ENCODE measurements at regions not wholly inside any gene's neighbourhood (a gene's known extent, or its start where the extent isn't known, plus 50 kb on each side); places are given as distances from the start of the nearest gene placed in this dataset.
"Not testable (repeated sequence)": the region's sequence is repeated elsewhere in the genome, so short reads cannot be mapped to it uniquely, and the experiment has no call there.

DNA sequence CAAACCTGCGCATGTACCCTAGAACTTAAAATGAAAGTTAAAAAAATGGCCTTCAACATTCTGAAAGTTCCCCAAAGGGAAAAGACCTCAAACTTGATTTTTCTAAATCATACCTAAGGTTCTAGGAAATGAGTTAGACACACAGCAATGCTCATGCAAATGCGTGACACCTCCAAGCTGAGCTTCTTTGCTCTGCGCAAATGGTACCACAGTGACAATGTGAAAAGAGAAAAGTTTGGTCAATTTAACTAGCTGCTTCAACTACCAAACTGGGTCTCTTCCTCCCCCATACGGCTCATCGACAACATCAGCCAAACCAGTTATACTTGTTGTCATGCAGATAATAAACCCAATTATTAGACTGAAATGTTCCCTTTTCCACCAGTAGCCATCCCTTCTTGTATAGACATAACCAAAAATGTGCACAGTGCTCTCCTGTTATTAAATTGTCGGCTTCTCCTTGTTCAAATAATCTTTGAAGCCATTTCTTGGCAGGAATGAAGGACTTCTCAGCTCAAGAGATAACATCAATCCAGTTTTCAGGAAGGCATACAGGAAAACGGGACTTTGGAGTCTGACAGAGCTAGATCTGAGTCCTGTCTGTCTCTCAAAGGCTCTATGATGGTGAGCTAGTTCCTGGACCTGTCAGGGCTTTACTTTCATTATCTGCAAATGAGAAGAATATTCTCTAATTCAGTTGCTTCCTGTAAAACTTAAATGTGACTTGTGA lies 185.6 kb upstream of the NR3C1 start:
- POLR2A ChIA-PET = no interaction called here
- H3K9me3 ChIP-seq (ENCODE audit: control extremely low read depth in 1 of 5, control insufficient read depth in 4 of 5, insufficient read depth in 2 of 5, low read depth in 1 of 5, low read length in 4 of 5) = no peaks in the 10 kb centered on the region
- CTCF ChIA-PET = interaction anchor here (1.5 kb wide), 1 partner anchor 17 kb away, joined by 3 read pairs; no protein-coding TSS in a partner anchor
- H3K27ac ChIP-seq (ENCODE audit: insufficient read depth in 1 of 2, low read depth in 1 of 2, low read length in 2 of 2, poor library complexity in 1 of 2, severe bottlenecking in 2 of 2) = no peak overlapping the region
- no peak overlapping the region for H3K4me3 ChIP-seq (ENCODE audit: control insufficient read depth in 1 of 7, extremely low read depth in 1 of 7, insufficient read depth in 4 of 7, low read depth in 2 of 7, low read length in 6 of 7)
- no peaks in the 10 kb centered on the region for H3K36me3 ChIP-seq (ENCODE audit: control insufficient read depth in 4 of 4, insufficient read depth in 4 of 4, low read length in 3 of 4)
- peaks cover 0 to 9% (median 1%) of the 10 kb centered on the region in 4 experiments for H3K4me1 ChIP-seq (ENCODE audit: control extremely low read depth in 1 of 4, control insufficient read depth in 4 of 4, insufficient read depth in 4 of 4, low read length in 3 of 4)
- no peak for DNase-seq
- WGBS (ENCODE audit: insufficient coverage) = 83% methylated on average over 5 of the region's 7 CpGs
- H3K27me3 ChIP-seq (replicated peaks in 2 of 5; ENCODE audit: control insufficient read depth in 4 of 5, insufficient read depth in 5 of 5, low read length in 4 of 5) = no peaks in the 10 kb centered on the region

- H3K27ac ChIP-seq (ENCODE audit: insufficient read depth in 1 of 2, low read depth in 1 of 2, low read length in 2 of 2, poor library complexity in 1 of 2, severe bottlenecking in 2 of 2); H3K27me3 ChIP-seq (replicated peaks in 2 of 5; ENCODE audit: control insufficient read depth in 4 of 5, insufficient read depth in 5 of 5, low read length in 4 of 5); POLR2A ChIA-PET; H3K36me3 ChIP-seq (ENCODE audit: control insufficient read depth in 4 of 4, insufficient read depth in 4 of 4, low read length in 3 of 4); H3K4me3 ChIP-seq (ENCODE audit: control insufficient read depth in 1 of 7, extremely low read depth in 1 of 7, insufficient read depth in 4 of 7, low read depth in 2 of 7, low read length in 6 of 7); H3K9me3 ChIP-seq (ENCODE audit: control extremely low read depth in 1 of 5, control insufficient read depth in 4 of 5, insufficient read depth in 2 of 5, low read depth in 1 of 5, low read length in 4 of 5): not testable (repeated sequence)
- WGBS (ENCODE audit: insufficient coverage) = no CpG with 5 or more reads among the region's 3 CpGs
- CTCF ChIA-PET = interaction anchor here (1.5 kb wide), 1 partner anchor 17 kb away, joined by 3 read pairs; no protein-coding TSS in a partner anchor
- peak in 2 of 3 donors; percentile 24 to 45 for DNase-seq
- peaks cover 0 to 12% (median 4%) of the 10 kb centered on the region in 4 experiments for H3K4me1 ChIP-seq (ENCODE audit: control extremely low read depth in 1 of 4, control insufficient read depth in 4 of 4, insufficient read depth in 4 of 4, low read length in 3 of 4)
These were observed 184.6 kb upstream of the NR3C1 start for GRCh38 chr5:143588121-143588520.

GRCh38 chr5:143586781-143587362 lies 183.4 kb upstream of the NR3C1 start:
- no peak overlapping the region for H3K27ac ChIP-seq (ENCODE audit: insufficient read depth in 1 of 2, low read depth in 1 of 2, low read length in 2 of 2, poor library complexity in 1 of 2, severe bottlenecking in 2 of 2)
- ChIA-PET CTCF (no interaction called here), POLR2A (no interaction called here)
- no peaks in the 10 kb centered on the region for H3K36me3 ChIP-seq (ENCODE audit: control insufficient read depth in 4 of 4, insufficient read depth in 4 of 4, low read length in 3 of 4)
- peaks cover 0 to 6% (median 2%) of the 10 kb centered on the region in 4 experiments for H3K4me1 ChIP-seq (ENCODE audit: control extremely low read depth in 1 of 4, control insufficient read depth in 4 of 4, insufficient read depth in 4 of 4, low read length in 3 of 4)
- DNase-seq = no peak
- H3K9me3 ChIP-seq (ENCODE audit: control extremely low read depth in 1 of 5, control insufficient read depth in 4 of 5, insufficient read depth in 2 of 5, low read depth in 1 of 5, low read length in 4 of 5) = no peaks in the 10 kb centered on the region
- H3K4me3 ChIP-seq (ENCODE audit: control insufficient read depth in 1 of 7, extremely low read depth in 1 of 7, insufficient read depth in 4 of 7, low read depth in 2 of 7, low read length in 6 of 7) = no peak overlapping the region
- no peaks in the 10 kb centered on the region for H3K27me3 ChIP-seq (replicated peaks in 2 of 5; ENCODE audit: control insufficient read depth in 4 of 5, insufficient read depth in 5 of 5, low read length in 4 of 5)
- WGBS (ENCODE audit: insufficient coverage) = no CpG with 5 or more reads among the region's 1 CpG

- H3K4me3 ChIP-seq (ENCODE audit: control insufficient read depth in 1 of 7, extremely low read depth in 1 of 7, insufficient read depth in 4 of 7, low read depth in 2 of 7, low read length in 6 of 7) = no peak overlapping the region
- no peaks in the 10 kb centered on the region for H3K27me3 ChIP-seq (replicated peaks in 2 of 5; ENCODE audit: control insufficient read depth in 4 of 5, insufficient read depth in 5 of 5, low read length in 4 of 5)
- POLR2A ChIA-PET = no interaction called here
- H3K4me1 ChIP-seq (ENCODE audit: control extremely low read depth in 1 of 4, control insufficient read depth in 4 of 4, insufficient read depth in 4 of 4, low read length in 3 of 4) = peaks cover 0 to 6% (median 2%) of the 10 kb centered on the region in 4 experiments
- H3K9me3 ChIP-seq (ENCODE audit: control extremely low read depth in 1 of 5, control insufficient read depth in 4 of 5, insufficient read depth in 2 of 5, low read depth in 1 of 5, low read length in 4 of 5) = no peaks in the 10 kb centered on the region
- CTCF ChIA-PET = interaction anchor here (1.1 kb wide), 1 partner anchor 13 kb away, joined by 5 read pairs; no protein-coding TSS in a partner anchor
- DNase-seq = no peak
- no peak overlapping the region for H3K27ac ChIP-seq (ENCODE audit: insufficient read depth in 1 of 2, low read depth in 1 of 2, low read length in 2 of 2, poor library complexity in 1 of 2, severe bottlenecking in 2 of 2)
- H3K36me3 ChIP-seq (ENCODE audit: control insufficient read depth in 4 of 4, insufficient read depth in 4 of 4, low read length in 3 of 4) = no peaks in the 10 kb centered on the region
These were observed 182.5 kb upstream of the NR3C1 start for GRCh38 chr5:143585970-143586369.

DNA sequence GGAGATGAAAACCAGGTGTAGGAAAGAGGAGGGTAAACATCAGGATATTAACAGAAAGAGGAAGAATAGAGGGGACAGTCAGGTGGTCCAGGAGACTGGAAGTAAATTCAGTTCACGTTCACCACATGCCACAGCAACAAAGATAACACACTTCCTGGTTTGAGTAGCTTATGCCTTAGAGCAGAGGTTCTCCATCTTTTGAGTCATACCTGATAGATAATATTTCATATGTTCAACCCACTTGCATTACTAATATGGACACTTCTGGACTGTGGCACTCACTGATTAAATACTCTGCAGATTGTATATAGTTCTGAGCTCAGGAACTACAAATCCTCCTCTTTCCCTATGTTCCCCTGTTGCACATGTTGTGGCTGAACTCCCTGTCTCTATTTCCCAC lies 179.9 kb upstream of the NR3C1 start:
- H3K27me3 ChIP-seq (replicated peaks in 2 of 5; ENCODE audit: control insufficient read depth in 4 of 5, insufficient read depth in 5 of 5, low read length in 4 of 5) = no peaks in the 10 kb centered on the region
- WGBS (ENCODE audit: insufficient coverage) = 0% methylated on average over 1 of the region's 1 CpG
- DNase-seq = peak in 2 of 3 donors; percentile 54 to 76
- no peak overlapping the region for H3K27ac ChIP-seq (ENCODE audit: insufficient read depth in 1 of 2, low read depth in 1 of 2, low read length in 2 of 2, poor library complexity in 1 of 2, severe bottlenecking in 2 of 2)
- H3K4me3 ChIP-seq (ENCODE audit: control insufficient read depth in 1 of 7, extremely low read depth in 1 of 7, insufficient read depth in 4 of 7, low read depth in 2 of 7, low read length in 6 of 7) = no peak overlapping the region
- peaks cover 0 to 6% (median 2%) of the 10 kb centered on the region in 4 experiments for H3K4me1 ChIP-seq (ENCODE audit: control extremely low read depth in 1 of 4, control insufficient read depth in 4 of 4, insufficient read depth in 4 of 4, low read length in 3 of 4)
- peaks cover 0 to 2% (median 0%) of the 10 kb centered on the region in 5 experiments for H3K9me3 ChIP-seq (ENCODE audit: control extremely low read depth in 1 of 5, control insufficient read depth in 4 of 5, insufficient read depth in 2 of 5, low read depth in 1 of 5, low read length in 4 of 5)
- no peaks in the 10 kb centered on the region for H3K36me3 ChIP-seq (ENCODE audit: control insufficient read depth in 4 of 4, insufficient read depth in 4 of 4, low read length in 3 of 4)
- CTCF ChIA-PET = interaction anchor here (1.1 kb wide), 1 partner anchor 10 kb away, joined by 4 read pairs; no protein-coding TSS in a partner anchor
- POLR2A ChIA-PET = no interaction called here

DNA sequence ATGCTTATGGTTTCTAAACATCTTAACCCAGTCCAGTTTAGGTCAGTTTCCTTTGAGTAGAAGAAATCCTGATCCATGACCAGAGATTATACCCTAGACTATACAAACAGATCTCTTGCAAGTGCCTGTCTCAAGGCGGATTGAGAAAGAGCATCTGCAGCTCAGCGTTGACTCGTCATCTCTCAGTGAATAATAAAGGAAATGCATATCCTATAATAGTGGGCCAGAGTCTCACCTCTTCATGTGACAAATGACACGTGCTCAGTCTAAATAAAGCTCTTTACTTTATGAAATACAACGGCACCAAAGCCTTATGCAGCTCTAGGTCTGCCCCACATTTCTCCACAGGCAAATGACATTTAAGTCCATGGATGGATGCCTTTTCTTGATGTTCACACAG lies 179.4 kb upstream of the NR3C1 start:
- 31% methylated on average over 2 of the region's 5 CpGs for WGBS (ENCODE audit: insufficient coverage)
- Histone ChIP-seq H3K27ac (ENCODE audit: insufficient read depth in 1 of 2, low read depth in 1 of 2, low read length in 2 of 2, poor library complexity in 1 of 2, severe bottlenecking in 2 of 2) (no peak overlapping the region), H3K27me3 (replicated peaks in 2 of 5; ENCODE audit: control insufficient read depth in 4 of 5, insufficient read depth in 5 of 5, low read length in 4 of 5) (no peaks in the 10 kb centered on the region), H3K4me1 (ENCODE audit: control extremely low read depth in 1 of 4, control insufficient read depth in 4 of 4, insufficient read depth in 4 of 4, low read length in 3 of 4) (peaks cover 0 to 6% (median 2%) of the 10 kb centered on the region in 4 experiments), H3K4me3 (ENCODE audit: control insufficient read depth in 1 of 7, extremely low read depth in 1 of 7, insufficient read depth in 4 of 7, low read depth in 2 of 7, low read length in 6 of 7) (no peak overlapping the region), H3K36me3 (ENCODE audit: control insufficient read depth in 4 of 4, insufficient read depth in 4 of 4, low read length in 3 of 4) (no peaks in the 10 kb centered on the region), H3K9me3 (ENCODE audit: control extremely low read depth in 1 of 5, control insufficient read depth in 4 of 5, insufficient read depth in 2 of 5, low read depth in 1 of 5, low read length in 4 of 5) (peaks cover 0 to 2% (median 0%) of the 10 kb centered on the region in 5 experiments)
- ChIA-PET POLR2A (no interaction called here), CTCF (interaction anchor here (1.1 kb wide), 1 partner anchor 9 kb away, joined by 4 read pairs; no protein-coding TSS in a partner anchor)
- peak in 1 of 3 donors; percentile 26 for DNase-seq

- H3K9me3 ChIP-seq (ENCODE audit: control extremely low read depth in 1 of 5, control insufficient read depth in 4 of 5, insufficient read depth in 2 of 5, low read depth in 1 of 5, low read length in 4 of 5) = peaks cover 0 to 2% (median 0%) of the 10 kb centered on the region in 5 experiments
- H3K36me3 ChIP-seq (ENCODE audit: control insufficient read depth in 4 of 4, insufficient read depth in 4 of 4, low read length in 3 of 4) = no peaks in the 10 kb centered on the region
- ChIA-PET POLR2A (no interaction called here), CTCF (interaction anchor here (0.8 kb wide), 1 partner anchor 29 kb away, joined by 3 read pairs; no protein-coding TSS in a partner anchor)
- H3K4me3 ChIP-seq (ENCODE audit: control insufficient read depth in 1 of 7, extremely low read depth in 1 of 7, insufficient read depth in 4 of 7, low read depth in 2 of 7, low read length in 6 of 7) = no peak overlapping the region
- no peak overlapping the region for H3K27ac ChIP-seq (ENCODE audit: insufficient read depth in 1 of 2, low read depth in 1 of 2, low read length in 2 of 2, poor library complexity in 1 of 2, severe bottlenecking in 2 of 2)
- peaks cover 0 to 6% (median 2%) of the 10 kb centered on the region in 4 experiments for H3K4me1 ChIP-seq (ENCODE audit: control extremely low read depth in 1 of 4, control insufficient read depth in 4 of 4, insufficient read depth in 4 of 4, low read length in 3 of 4)
- WGBS (ENCODE audit: insufficient coverage) = 88% methylated on average over 3 of the region's 4 CpGs
- DNase-seq = no peak
- no peaks in the 10 kb centered on the region for H3K27me3 ChIP-seq (replicated peaks in 2 of 5; ENCODE audit: control insufficient read depth in 4 of 5, insufficient read depth in 5 of 5, low read length in 4 of 5)
These were observed 178.7 kb upstream of the NR3C1 start for GRCh38 chr5:143582176-143582575.

Measured in common myeloid progenitor, CD34-positive (primary cell).